ENCODE measurements at regions not wholly inside any gene's neighbourhood (a gene's known extent, or its start where the extent isn't known, plus 50 kb on each side); places are given as distances from the start of the nearest gene placed in this dataset.

DNA sequence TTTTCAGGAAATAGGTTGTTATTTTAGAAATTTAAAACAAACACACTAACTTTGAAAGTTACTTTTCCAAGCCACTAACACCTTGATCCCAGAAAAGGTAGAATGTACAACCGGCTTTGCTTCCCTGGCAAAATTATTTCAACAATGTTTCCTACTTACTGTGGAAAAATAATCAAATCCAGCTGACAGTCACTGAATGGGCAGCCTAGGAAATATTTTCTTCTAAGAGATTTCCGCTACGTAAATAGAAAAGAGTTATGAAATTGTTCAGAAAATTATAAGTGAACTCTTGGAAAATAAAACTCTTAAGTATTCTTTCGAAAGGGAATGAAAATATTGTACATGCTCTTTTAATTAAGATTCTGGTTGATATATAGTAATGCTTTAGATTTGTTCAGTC is 195.7 kb downstream of the GASK1B start:
- Histone ChIP-seq H3K36me3 (ENCODE audit: control insufficient read depth, insufficient read depth, low read length) (no peaks in the 10 kb centered on the region), H3K27me3 (ENCODE audit: control insufficient read depth, insufficient read depth, low read length) (no peaks in the 10 kb centered on the region), H3K4me3 (ENCODE audit: low read depth, low read length) (no peak overlapping the region)
- FAIRE-seq, result no peak
- TF ChIP-seq, protein P1, sequence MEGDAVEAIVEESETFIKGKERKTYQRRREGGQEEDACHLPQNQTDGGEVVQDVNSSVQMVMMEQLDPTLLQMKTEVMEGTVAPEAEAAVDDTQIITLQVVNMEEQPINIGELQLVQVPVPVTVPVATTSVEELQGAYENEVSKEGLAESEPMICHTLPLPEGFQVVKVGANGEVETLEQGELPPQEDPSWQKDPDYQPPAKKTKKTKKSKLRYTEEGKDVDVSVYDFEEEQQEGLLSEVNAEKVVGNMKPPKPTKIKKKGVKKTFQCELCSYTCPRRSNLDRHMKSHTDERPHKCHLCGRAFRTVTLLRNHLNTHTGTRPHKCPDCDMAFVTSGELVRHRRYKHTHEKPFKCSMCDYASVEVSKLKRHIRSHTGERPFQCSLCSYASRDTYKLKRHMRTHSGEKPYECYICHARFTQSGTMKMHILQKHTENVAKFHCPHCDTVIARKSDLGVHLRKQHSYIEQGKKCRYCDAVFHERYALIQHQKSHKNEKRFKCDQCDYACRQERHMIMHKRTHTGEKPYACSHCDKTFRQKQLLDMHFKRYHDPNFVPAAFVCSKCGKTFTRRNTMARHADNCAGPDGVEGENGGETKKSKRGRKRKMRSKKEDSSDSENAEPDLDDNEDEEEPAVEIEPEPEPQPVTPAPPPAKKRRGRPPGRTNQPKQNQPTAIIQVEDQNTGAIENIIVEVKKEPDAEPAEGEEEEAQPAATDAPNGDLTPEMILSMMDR (IDR thresholded peaks at IDR 0.05; ENCODE audit: insufficient read depth, low read length, severe bottlenecking), result no peak
- no peak for DNase-seq (ENCODE audit: low read depth)

DNA sequence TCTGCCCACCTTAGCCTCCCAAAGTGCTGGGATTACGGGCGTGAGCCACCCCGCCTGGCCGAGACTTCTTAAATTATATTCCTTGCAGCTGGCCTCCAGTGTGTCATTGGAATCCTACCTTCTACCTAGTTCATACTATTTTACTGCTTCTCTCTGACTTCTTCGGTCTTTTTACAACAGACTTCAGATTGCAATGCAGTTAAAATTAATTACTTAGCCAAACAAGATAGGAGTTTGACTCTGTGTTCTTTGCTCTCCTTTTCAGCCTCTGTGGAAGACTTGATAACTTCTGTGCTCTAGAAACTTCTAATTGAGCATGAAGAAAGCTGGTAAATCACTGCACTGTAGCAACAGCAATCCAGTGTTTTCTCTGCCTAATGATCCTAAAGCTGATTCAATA is 199.5 kb downstream of the GASK1B start:
- TF ChIP-seq, protein P1 (IDR thresholded peaks at IDR 0.05; ENCODE audit: insufficient read depth, low read length, severe bottlenecking), result no peak
- Histone ChIP-seq H3K27me3 (ENCODE audit: control insufficient read depth, insufficient read depth, low read length) (no peaks in the 10 kb centered on the region), H3K36me3 (ENCODE audit: control insufficient read depth, insufficient read depth, low read length) (no peaks in the 10 kb centered on the region), H3K4me3 (ENCODE audit: low read depth, low read length) (no peak overlapping the region)
- no peak for FAIRE-seq
- DNase-seq (ENCODE audit: low read depth), result no peak

DNA sequence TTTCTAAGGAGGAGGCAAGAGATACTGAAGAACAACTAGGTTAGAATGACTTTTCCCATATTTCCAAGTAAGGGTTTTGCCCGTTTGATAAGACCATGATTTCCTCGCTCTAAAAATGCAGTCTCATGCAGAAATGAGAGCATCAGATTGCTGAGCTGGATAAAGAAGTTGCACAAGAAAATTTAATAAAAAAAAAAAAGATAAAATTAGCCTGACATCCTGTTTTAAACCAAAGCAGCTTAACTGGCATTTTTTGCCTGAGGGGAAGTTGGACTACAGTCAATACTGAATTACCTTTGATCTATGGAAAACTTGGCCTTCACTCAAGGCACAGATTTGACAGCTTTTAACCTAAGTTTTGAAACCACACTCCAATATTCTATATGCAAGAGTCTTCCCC is 208.4 kb downstream of the GASK1B start:
- no peak overlapping the region for H3K4me3 ChIP-seq (ENCODE audit: low read depth, low read length)
- no peaks in the 10 kb centered on the region for H3K36me3 ChIP-seq (ENCODE audit: control insufficient read depth, insufficient read depth, low read length)
- FAIRE-seq, result no peak
- TF ChIP-seq, protein P1 (IDR thresholded peaks at IDR 0.05; ENCODE audit: insufficient read depth, low read length, severe bottlenecking), result no peak
- DNase-seq (ENCODE audit: low read depth), result no peak
- H3K27me3 ChIP-seq (ENCODE audit: control insufficient read depth, insufficient read depth, low read length), result no peaks in the 10 kb centered on the region

DNA sequence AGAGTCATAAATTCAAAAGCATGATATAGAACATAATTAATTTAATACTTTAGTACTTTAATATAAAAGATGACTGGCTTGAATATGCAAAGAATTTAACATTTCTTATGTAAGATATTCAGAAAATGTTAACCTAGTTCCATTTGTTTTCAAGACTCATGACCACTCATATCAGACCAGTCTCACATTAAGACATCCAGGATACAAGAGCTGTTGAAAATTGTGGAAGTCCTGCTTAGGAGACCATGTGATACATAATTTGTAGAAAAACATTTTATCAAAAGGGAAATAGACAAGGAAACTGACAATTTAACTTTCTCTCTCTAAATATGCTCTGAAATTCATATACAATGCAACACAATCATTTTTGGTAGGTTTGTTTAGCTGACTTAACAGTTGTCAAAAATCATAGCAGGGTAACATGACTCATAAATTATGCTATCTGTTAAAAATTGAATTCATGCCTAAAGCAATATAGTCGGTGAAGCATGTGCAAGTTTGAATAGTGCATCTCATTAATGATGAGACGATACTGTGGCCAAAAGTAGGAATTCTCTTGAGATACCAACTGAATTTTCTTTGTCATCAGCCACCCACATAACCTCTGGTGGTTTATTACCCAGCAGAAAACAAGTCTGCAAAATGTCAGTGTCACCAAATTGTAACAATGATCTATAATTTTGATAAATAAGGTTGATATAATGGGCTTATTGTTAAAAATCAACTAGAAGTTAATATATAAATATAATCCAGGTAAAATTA is 211.4 kb downstream of the GASK1B start:
- TF ChIP-seq, protein P1 (IDR thresholded peaks at IDR 0.05; ENCODE audit: insufficient read depth, low read length, severe bottlenecking), result no peak
- H3K4me3 ChIP-seq (ENCODE audit: low read depth, low read length), result no peak overlapping the region
- FAIRE-seq (no peak), DNase-seq (ENCODE audit: low read depth) (peak; percentile 11)
- H3K36me3 ChIP-seq (ENCODE audit: control insufficient read depth, insufficient read depth, low read length), result no peaks in the 10 kb centered on the region
- H3K27me3 ChIP-seq (ENCODE audit: control insufficient read depth, insufficient read depth, low read length), result no peaks in the 10 kb centered on the region

DNA sequence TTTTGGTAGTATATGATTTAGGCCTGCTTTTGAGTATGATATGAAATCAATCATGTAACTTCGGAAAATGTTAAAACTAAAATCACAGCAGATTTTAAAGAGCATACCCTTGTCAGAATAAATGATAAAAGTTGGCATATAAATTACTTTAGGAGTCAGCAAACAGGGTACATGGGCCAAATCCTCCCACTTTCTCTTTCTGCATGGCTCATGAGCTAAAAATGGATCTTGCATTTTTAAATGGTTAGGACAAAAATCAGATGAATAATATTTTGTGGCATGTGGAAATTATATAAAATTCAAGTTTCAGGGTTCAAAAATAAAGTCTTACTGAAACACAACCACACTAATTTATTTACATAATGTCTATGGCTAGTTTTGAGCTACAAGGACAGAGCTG is 214.9 kb downstream of the GASK1B start:
- TF ChIP-seq, protein P1 (IDR thresholded peaks at IDR 0.05; ENCODE audit: insufficient read depth, low read length, severe bottlenecking), result no peak
- DNase-seq (ENCODE audit: low read depth) (no peak), FAIRE-seq (no peak)
- H3K4me3 ChIP-seq (ENCODE audit: low read depth, low read length), result no peak overlapping the region
- no peaks in the 10 kb centered on the region for H3K36me3 ChIP-seq (ENCODE audit: control insufficient read depth, insufficient read depth, low read length)
- H3K27me3 ChIP-seq (ENCODE audit: control insufficient read depth, insufficient read depth, low read length), result no peaks in the 10 kb centered on the region

DNA sequence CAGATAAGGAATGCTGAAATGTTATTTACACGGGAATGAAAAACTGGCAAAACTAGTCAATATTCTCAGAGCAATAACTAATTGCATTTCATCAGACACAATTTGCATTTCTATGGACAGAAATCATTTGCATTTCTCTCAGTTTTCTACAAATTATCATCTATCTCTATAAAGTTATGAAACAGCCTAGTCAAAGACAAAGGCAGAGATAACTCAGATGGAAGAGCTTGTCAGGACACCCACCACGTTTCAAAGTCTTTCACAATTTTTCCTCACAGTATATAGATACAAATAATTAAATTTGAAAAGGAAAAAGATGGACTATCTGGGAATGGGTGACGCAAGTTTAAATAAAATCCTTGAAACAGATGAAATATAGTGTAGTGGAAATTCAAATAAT is 230.8 kb downstream of the GASK1B start:
- FAIRE-seq (no peak), DNase-seq (ENCODE audit: low read depth) (no peak)
- TF ChIP-seq, protein P1 (IDR thresholded peaks at IDR 0.05; ENCODE audit: insufficient read depth, low read length, severe bottlenecking), result no peak
- Histone ChIP-seq H3K36me3 (ENCODE audit: control insufficient read depth, insufficient read depth, low read length) (no peaks in the 10 kb centered on the region), H3K4me3 (ENCODE audit: low read depth, low read length) (no peak overlapping the region), H3K27me3 (ENCODE audit: control insufficient read depth, insufficient read depth, low read length) (no peaks in the 10 kb centered on the region)

Data from bronchial epithelial cell (primary cell).